ENCODE measurements at regions not wholly inside any gene's neighbourhood (a gene's known extent, or its start where the extent isn't known, plus 50 kb on each side); places are given as distances from the start of the nearest gene placed in this dataset.
"Not testable (repeated sequence)": the region's sequence is repeated elsewhere in the genome, so short reads cannot be mapped to it uniquely, and the experiment has no call there.

DNA sequence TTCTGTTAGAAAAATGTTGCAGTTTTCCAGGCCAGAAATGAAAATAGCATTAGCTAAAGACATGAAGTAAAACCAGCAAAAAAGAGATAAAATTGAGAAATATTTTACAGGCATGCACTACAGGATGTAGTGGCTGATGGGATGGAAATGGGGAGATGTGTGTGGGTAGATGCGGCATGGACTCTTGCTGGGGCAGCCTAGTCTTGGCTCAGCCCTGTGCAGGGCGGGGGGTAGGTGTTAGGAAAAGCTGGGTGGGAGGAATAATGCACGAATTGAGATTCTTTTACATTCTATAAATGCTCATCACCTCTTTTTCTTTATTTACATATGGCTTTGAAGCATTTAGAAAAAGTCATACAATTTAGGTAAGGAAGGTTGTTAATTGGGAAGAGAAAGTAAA is 334.2 kb downstream of the NUP35 start:
- H3K27me3 ChIP-seq (ENCODE audit: control insufficient read depth, insufficient read depth) = no peaks in the 10 kb centered on the region
- intact Hi-C loops (cut with DNase I) = no loop called here
- H3K27ac ChIP-seq (ENCODE audit: low read length) = no peak overlapping the region
- DNase-seq (no peak), ATAC-seq (no peak)
- WGBS = 69% methylated on average over 3 of the region's 3 CpGs
- H3K4me1 ChIP-seq (ENCODE audit: control insufficient read depth, insufficient read depth, low read length) = no peaks in the 10 kb centered on the region
- H3K4me3 ChIP-seq (ENCODE audit: low read length) = no peak overlapping the region
- no peaks in the 10 kb centered on the region for H3K9me3 ChIP-seq (ENCODE audit: control insufficient read depth, low read length)

DNA sequence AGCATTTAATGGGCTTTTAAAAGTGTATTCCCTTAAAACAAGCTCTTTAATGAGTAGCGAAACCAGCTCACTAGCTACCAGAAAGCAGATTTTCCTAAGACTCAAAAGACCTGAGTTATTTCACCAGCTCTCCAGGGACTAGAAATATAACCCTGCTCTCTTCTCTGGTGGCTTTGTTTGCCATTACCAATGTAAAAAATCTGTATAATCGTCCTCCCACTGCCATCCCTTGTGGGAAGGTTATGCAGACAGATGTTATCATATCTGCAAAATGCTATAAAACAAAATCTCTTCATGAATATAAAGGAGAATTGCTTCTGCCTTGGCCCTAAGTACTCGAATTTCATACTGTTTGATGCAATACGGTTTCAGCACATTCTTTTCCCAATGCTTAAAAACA is 335.2 kb downstream of the NUP35 start:
- Histone ChIP-seq H3K9me3 (ENCODE audit: control insufficient read depth, low read length) (no peaks in the 10 kb centered on the region), H3K4me3 (ENCODE audit: low read length) (no peak overlapping the region), H3K27me3 (ENCODE audit: control insufficient read depth, insufficient read depth) (no peaks in the 10 kb centered on the region), H3K4me1 (ENCODE audit: control insufficient read depth, insufficient read depth, low read length) (no peaks in the 10 kb centered on the region), H3K27ac (ENCODE audit: low read length) (no peak overlapping the region)
- 69% methylated on average over 4 of the region's 4 CpGs for whole genome bisulfite sequencing
- no peak for DNase-seq
- no peak for ATAC-seq
- intact Hi-C loops (cut with DNase I) = no loop called here

DNA sequence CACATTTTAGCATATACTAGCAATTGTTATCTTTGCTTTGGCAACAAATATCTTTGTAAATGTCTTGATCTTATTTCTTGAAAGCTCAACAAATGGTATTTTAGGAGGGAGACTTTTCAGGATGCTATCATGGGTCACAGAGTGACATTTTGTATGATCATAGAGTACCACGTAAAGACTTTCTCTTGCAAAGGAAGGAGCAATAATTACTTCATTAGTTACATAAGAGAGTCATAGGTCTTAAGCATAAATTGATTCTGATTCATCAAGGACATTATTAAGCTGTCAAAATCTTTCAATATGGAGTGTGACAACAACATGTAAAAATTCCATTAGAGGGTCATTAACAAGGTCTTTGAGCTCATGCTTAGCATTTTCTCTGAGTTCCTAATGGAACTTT is 339.6 kb downstream of the NUP35 start:
- DNase-seq (no peak), ATAC-seq (no peak)
- intact Hi-C loops (cut with DNase I) = no loop called here
- no peaks in the 10 kb centered on the region for H3K4me1 ChIP-seq (ENCODE audit: control insufficient read depth, insufficient read depth, low read length)
- H3K27me3 ChIP-seq (ENCODE audit: control insufficient read depth, insufficient read depth) = no peaks in the 10 kb centered on the region
- no peak overlapping the region for H3K4me3 ChIP-seq (ENCODE audit: low read length)
- no peaks in the 10 kb centered on the region for H3K9me3 ChIP-seq (ENCODE audit: control insufficient read depth, low read length)
- H3K27ac ChIP-seq (ENCODE audit: low read length) = no peak overlapping the region
- WGBS = 69% methylated on average over 1 of the region's 1 CpG

DNA sequence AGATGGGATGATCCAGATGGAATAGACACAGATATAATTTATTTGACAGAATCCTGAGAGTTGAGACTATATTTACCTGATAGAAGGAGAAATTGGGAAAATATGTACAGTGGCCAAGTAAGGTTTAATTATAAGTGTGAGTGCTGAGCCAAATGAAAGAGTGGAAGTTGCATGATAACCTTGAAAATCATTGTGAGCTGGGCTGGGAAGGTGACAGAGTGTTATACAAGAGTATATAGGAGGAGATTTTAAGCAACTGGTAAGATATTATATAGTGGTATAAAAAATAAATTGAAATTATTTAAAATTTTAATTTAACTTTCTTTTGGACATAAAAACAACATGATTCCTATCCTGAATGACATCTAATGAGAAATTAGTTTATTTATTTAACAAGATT is 340.8 kb downstream of the NUP35 start:
- Histone ChIP-seq H3K4me3 (ENCODE audit: low read length) (no peak overlapping the region), H3K27me3 (ENCODE audit: control insufficient read depth, insufficient read depth) (no peaks in the 10 kb centered on the region), H3K4me1 (ENCODE audit: control insufficient read depth, insufficient read depth, low read length) (no peaks in the 10 kb centered on the region), H3K27ac (ENCODE audit: low read length) (no peak overlapping the region), H3K9me3 (ENCODE audit: control insufficient read depth, low read length) (no peaks in the 10 kb centered on the region)
- no peak for ATAC-seq
- DNase-seq = no peak
- intact Hi-C loops (cut with DNase I) = no loop called here

DNA sequence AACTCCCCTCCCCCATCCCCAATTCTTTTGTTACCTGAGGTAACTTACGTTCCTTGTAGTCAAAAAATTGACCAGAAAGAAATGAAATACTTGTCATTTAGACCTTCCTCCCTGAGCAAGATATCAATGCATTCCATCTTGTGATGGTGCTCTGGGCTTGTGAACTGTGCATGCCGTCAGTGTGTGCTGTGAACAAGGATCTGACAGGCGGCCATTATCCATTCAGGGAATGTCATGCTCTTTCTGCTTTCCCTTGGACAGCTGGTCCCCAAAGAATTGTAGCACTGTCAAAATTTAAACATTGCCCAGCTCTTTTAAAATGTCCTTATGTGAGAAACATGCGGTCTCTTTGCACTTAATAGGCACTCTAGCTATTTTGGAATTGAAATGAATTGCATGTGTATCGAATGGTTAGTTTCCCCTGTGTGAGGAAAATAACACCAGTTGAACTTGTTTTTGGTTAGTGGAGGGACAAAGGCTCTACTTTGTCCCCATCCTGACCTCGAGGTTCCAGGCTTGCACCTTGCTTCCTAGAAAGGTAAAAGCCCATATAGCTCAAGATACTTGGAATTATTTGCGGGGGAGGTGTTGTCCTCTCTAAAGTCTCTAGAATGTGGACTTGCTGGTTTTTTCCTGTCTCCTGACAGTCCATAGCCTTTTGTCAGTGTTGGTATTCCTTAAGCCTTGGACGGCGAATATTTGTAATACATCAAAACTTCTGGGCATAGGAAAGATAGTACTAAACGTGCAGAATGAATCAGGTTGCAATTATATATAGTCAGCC is 350.9 kb downstream of the NUP35 start:
- DNase-seq (no peak), ATAC-seq (no peak)
- WGBS = 75% methylated on average over 10 of the region's 10 CpGs
- Histone ChIP-seq H3K27ac (ENCODE audit: low read length) (no peak overlapping the region), H3K4me1 (ENCODE audit: control insufficient read depth, insufficient read depth, low read length) (no peaks in the 10 kb centered on the region), H3K9me3 (ENCODE audit: control insufficient read depth, low read length) (no peaks in the 10 kb centered on the region), H3K27me3 (ENCODE audit: control insufficient read depth, insufficient read depth) (no peaks in the 10 kb centered on the region), H3K4me3 (ENCODE audit: low read length) (no peak overlapping the region)
- intact Hi-C loops (cut with DNase I) = no loop called here

DNA sequence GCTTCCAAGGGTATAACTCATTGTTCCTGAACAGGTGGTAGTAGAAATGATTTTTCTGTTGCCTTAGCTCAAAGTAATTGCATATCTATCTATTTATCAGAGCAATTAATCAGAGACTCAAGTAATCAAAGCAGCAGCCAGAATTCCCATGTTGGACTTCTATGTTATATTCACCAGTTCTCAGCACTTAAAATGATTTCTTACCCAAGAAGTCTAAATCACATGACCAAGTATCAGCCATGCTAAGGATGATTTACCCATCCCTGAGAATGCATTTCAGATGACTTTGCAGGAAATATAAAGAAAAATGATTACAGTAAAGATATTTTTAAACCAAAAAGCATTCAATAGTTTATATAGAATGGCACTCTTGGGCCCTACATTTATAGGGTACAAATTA is 352.2 kb downstream of the NUP35 start:
- intact Hi-C loops (cut with DNase I) = no loop called here
- ATAC-seq (no peak), DNase-seq (no peak)
- no peaks in the 10 kb centered on the region for H3K9me3 ChIP-seq (ENCODE audit: control insufficient read depth, low read length)
- H3K27me3 ChIP-seq (ENCODE audit: control insufficient read depth, insufficient read depth) = no peaks in the 10 kb centered on the region
- H3K4me1 ChIP-seq (ENCODE audit: control insufficient read depth, insufficient read depth, low read length) = no peaks in the 10 kb centered on the region
- no peak overlapping the region for H3K27ac ChIP-seq (ENCODE audit: low read length)
- no peak overlapping the region for H3K4me3 ChIP-seq (ENCODE audit: low read length)

DNA sequence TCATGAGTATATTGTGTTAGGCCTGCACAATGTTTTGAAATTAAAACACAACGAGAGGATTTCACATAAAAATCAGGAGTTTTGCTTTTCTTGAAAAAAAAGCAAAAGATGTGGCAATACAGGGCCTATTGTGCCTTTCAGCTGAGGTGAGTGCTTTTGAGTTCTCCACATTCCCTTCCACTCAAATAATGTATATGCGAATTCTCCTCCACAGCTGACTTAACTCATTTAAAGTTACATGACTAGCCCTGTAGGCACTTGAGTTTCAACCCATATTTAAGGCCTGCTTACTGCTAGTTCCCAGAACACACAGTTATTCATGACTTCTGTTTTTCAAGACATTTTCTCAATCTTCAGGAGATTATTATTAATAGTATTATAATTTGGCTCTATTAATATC is 353.1 kb downstream of the NUP35 start:
- H3K4me3 ChIP-seq (ENCODE audit: low read length) = no peak overlapping the region
- H3K27me3 ChIP-seq (ENCODE audit: control insufficient read depth, insufficient read depth) = no peaks in the 10 kb centered on the region
- ATAC-seq (no peak), DNase-seq (no peak)
- WGBS = 66% methylated on average over 2 of the region's 2 CpGs
- H3K4me1 ChIP-seq (ENCODE audit: control insufficient read depth, insufficient read depth, low read length) = no peaks in the 10 kb centered on the region
- no peaks in the 10 kb centered on the region for H3K9me3 ChIP-seq (ENCODE audit: control insufficient read depth, low read length)
- no peak overlapping the region for H3K27ac ChIP-seq (ENCODE audit: low read length)
- intact Hi-C loops (cut with DNase I) = no loop called here

DNA sequence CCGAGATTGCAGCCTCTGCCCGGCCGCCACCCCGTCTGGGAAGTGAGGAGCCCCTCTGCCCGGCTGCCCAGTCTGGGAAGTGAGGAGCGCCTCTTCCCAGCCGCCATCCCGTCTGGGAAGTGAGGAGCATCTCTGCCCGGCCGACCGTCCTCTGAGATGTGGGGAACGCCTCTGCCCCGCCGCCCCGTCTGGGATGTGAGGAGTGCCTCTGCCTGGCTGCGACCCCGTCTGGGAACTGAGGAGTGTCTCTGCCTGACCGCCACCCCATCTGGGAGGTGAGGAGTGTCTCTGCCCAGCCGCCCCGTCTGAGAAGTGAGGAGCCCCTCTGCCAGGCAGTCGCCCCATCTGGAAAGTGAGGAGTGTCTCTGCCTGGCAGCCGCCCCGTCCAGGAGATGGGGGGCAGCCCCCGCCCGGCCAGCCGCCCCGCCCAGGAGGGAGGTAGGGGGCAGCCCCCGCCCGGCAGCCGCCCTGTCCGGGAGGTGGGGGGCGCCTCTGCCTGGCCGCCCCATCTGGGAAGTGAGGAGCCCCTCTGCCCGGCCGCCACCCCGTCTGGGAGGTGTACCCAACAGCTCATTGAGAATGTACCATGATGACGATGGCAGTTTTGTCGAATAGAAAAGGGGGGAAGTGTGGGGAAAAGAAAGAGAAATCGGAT is 354.8 kb downstream of the NUP35 start:
- H3K27me3 ChIP-seq (ENCODE audit: control insufficient read depth, insufficient read depth); ATAC-seq; H3K4me1 ChIP-seq (ENCODE audit: control insufficient read depth, insufficient read depth, low read length); H3K9me3 ChIP-seq (ENCODE audit: control insufficient read depth, low read length); intact Hi-C loops (cut with DNase I); H3K27ac ChIP-seq (ENCODE audit: low read length); H3K4me3 ChIP-seq (ENCODE audit: low read length): not testable (repeated sequence)
- WGBS = 95% methylated on average over 39 of the region's 39 CpGs
- DNase-seq = peak in 1 of 3 donors; percentile 31

DNA sequence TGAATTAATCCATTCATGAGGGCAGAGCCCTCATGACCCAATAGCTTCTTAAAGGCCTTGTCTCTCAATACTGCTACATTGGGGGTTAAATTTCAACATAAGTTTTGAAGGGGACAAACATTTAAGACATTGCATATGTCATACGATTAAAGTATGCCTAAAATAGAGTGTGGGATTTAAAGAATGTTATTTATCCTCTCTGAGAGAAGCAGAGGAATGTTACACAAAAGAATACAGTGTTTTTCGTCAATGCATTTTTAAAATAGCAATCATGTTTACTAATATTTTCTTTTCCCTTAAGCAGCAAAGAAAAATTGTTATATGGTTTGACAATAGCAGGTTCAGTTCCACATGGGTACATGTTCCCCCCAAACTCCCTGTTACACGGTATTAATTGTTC is 363.1 kb downstream of the NUP35 start:
- ATAC-seq = no peak
- intact Hi-C loops (cut with DNase I) = no loop called here
- Histone ChIP-seq H3K4me1 (ENCODE audit: control insufficient read depth, insufficient read depth, low read length) (peaks cover 1% of the 10 kb centered on the region), H3K27ac (ENCODE audit: low read length) (no peak overlapping the region), H3K9me3 (ENCODE audit: control insufficient read depth, low read length) (no peaks in the 10 kb centered on the region), H3K27me3 (ENCODE audit: control insufficient read depth, insufficient read depth) (no peaks in the 10 kb centered on the region), H3K4me3 (ENCODE audit: low read length) (no peak overlapping the region)
- WGBS = 61% methylated on average over 3 of the region's 3 CpGs
- no peak for DNase-seq

DNA sequence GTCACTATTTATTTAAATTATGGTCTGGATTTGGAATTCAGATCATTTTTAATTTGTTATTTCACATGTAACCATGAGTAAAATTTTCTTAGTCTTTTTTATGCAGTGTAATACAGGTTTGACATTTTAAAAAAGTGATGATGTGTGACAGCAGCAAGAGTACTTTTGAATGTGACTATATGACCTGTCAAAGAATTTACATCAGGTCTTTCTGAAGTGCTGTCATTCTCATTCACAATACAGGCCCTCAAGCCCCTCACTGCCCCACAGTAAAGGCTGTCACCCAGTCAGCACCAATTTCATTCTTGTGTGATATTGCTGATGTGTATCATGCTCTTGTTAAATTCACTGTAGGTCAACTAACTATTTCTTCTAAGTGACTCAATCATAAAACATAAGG is 364.2 kb downstream of the NUP35 start:
- no peaks in the 10 kb centered on the region for H3K9me3 ChIP-seq (ENCODE audit: control insufficient read depth, low read length)
- no peak for DNase-seq
- ATAC-seq = no peak
- H3K27me3 ChIP-seq (ENCODE audit: control insufficient read depth, insufficient read depth) = no peaks in the 10 kb centered on the region
- no peak overlapping the region for H3K27ac ChIP-seq (ENCODE audit: low read length)
- H3K4me1 ChIP-seq (ENCODE audit: control insufficient read depth, insufficient read depth, low read length) = peaks cover 1% of the 10 kb centered on the region
- no peak overlapping the region for H3K4me3 ChIP-seq (ENCODE audit: low read length)
- intact Hi-C loops (cut with DNase I) = no loop called here

DNA sequence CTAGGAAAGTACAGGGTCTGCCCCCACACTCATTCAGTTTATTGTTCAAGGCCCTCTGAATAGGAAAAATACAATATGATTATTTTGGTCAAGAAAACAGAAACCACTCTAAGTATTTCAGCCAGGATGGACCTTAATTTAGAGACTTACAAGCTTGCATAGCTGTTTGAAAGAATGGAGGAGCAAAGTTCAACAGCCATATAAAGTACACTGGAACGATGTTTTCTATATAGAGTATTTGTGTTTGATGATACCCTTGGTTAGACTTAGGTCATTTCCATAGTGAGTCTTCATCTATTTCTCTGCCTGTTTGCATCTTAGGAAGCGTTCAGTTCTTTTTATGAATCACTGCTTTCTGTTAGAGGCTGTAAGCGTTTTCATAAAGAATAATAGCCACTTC is 366.2 kb downstream of the NUP35 start:
- Histone ChIP-seq H3K4me1 (ENCODE audit: control insufficient read depth, insufficient read depth, low read length) (peaks cover 1% of the 10 kb centered on the region), H3K9me3 (ENCODE audit: control insufficient read depth, low read length) (no peaks in the 10 kb centered on the region), H3K27me3 (ENCODE audit: control insufficient read depth, insufficient read depth) (no peaks in the 10 kb centered on the region), H3K4me3 (ENCODE audit: low read length) (no peak overlapping the region), H3K27ac (ENCODE audit: low read length) (no peak overlapping the region)
- WGBS = 57% methylated on average over 3 of the region's 3 CpGs
- DNase-seq (no peak), ATAC-seq (no peak)
- intact Hi-C loops (cut with DNase I) = no loop called here

DNA sequence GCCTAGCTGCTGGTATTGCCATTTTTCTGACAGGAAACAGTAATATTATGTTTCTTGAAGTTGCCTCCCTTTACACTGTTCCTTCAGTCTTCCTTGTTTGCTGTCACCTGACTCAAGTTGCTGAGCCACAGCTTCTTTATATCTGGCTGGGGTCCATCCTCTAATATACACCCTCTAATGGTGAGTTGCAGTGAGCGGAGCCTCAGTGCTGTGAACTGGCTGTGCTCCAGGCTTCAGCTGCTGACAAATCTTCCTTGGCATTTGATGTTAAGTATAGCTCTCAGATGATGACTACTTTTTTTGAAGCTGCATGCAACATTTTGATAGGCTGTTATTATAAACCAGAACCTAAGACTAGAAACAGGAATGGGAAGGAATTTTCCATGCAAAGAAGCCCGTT is 366.7 kb downstream of the NUP35 start:
- Histone ChIP-seq H3K27ac (ENCODE audit: low read length) (no peak overlapping the region), H3K4me3 (ENCODE audit: low read length) (no peak overlapping the region), H3K4me1 (ENCODE audit: control insufficient read depth, insufficient read depth, low read length) (peaks cover 1% of the 10 kb centered on the region), H3K27me3 (ENCODE audit: control insufficient read depth, insufficient read depth) (no peaks in the 10 kb centered on the region), H3K9me3 (ENCODE audit: control insufficient read depth, low read length) (no peaks in the 10 kb centered on the region)
- 25% methylated on average over 2 of the region's 2 CpGs for WGBS
- peak; percentile 23 to 67 (median 62) for DNase-seq
- intact Hi-C loops (cut with DNase I) = no loop called here
- peak; percentile 76 to 81 for ATAC-seq
